ENCODE measurements at regions not wholly inside any gene's neighbourhood (a gene's known extent, or its start where the extent isn't known, plus 50 kb on each side); places are given as distances from the start of the nearest gene placed in this dataset.

- Histone ChIP-seq H3K4me2 (no peak overlapping the region), H4K20me1 (replicated peaks; ENCODE audit: insufficient read depth) (no peaks in the 10 kb centered on the region), H2AFZ (no peak overlapping the region), H3F3A (replicated peaks; ENCODE audit: low read depth) (no peaks in the 10 kb centered on the region), H3K27me3 (ENCODE audit: insufficient read depth) (no peaks in the 10 kb centered on the region), H3K4me1 (ENCODE audit: insufficient read depth) (no peaks in the 10 kb centered on the region; the same call in 1 of the 2 replicates), H3K79me2 (replicated peaks; ENCODE audit: insufficient read depth) (no peaks in the 10 kb centered on the region), H3K9me2 (ENCODE audit: insufficient read depth) (peaks cover 6% of the 10 kb centered on the region; the same call in 1 of the 2 replicates), H3K36me3 (ENCODE audit: insufficient read depth) (no peaks in the 10 kb centered on the region), H3K27ac (ENCODE audit: low read depth) (no peak overlapping the region), H3K4me3 (no peak overlapping the region)
- DNase-seq (ENCODE audit: low spot score) (no peak), ATAC-seq (no peak)
- H3K4me3 Mint-ChIP-seq = no peak overlapping the region
- no peaks in the 10 kb centered on the region for H3K36me3 Mint-ChIP-seq (ENCODE audit: low read depth)
- no peaks in the 10 kb centered on the region for H3K9me3 Mint-ChIP-seq
- no peaks in the 10 kb centered on the region for H3K27me3 Mint-ChIP-seq (ENCODE audit: insufficient read depth, low read depth, poor library complexity)
- H3K27ac Mint-ChIP-seq = no peak overlapping the region
- peaks cover 10% of the 10 kb centered on the region; the same call in 2 of the 3 replicates for H3K4me1 Mint-ChIP-seq
- no peak for TF ChIP-seq ZNF462 (CRISPR knock-in tag; IDR thresholded peaks at IDR 0.05)
- TF ChIP-seq POLR2AphosphoS5 (IDR thresholded peaks at IDR 0.05; ENCODE audit: low read depth) = no peak
- TF ChIP-seq REST (IDR thresholded peaks at IDR 0.05; ENCODE audit: unreplicated experiment) = no peak
- no peak for TF ChIP-seq ZNF114 (CRISPR knock-in tag; IDR thresholded peaks at IDR 0.05)
Observed at GRCh38 chr3:117011687-117012250, 302.2 kb downstream of the TUSC7 start.

All from GM23338 (cell line).